Panc1 (cell line): ENCODE measurements at regions not wholly inside any gene's neighbourhood (a gene's known extent, or its start where the extent isn't known, plus 50 kb on each side); places are given as distances from the start of the nearest gene placed in this dataset.

Experiments used
- ATAC-seq: fragments of 200-7000 bp; cut with Tn5 transposase; 2 replicates; pipeline ENCODE4 v1.9.1; 2020; ENCODE audit warnings: mild to moderate bottlenecking, moderate library complexity
- BruUV-seq: library from RNA; stranded (reverse); fragments of 400-500 nt; replicated peaks from 2 replicates; lab custom pipeline; 2021; lab: Mats Ljungman, UMichigan
- CTCF ChIA-PET: fragments of 300-600 bp; sonication (Branson Sonifier 250); formaldehyde crosslinking; loops from one replicate; lab custom pipeline; 2022; ENCODE audit warnings: antibody characterized with exemption; lab: Charles Lee
- POLR2A ChIA-PET: fragments of 300-600 bp; sonication (Branson Sonifier 250); formaldehyde crosslinking; loops from one replicate; lab custom pipeline; 2022; ENCODE audit warnings: antibody characterized with exemption; lab: Charles Lee
- DNase-seq: peaks from one replicate; pipeline ENCODE4 v3.0.0-alpha.2; 2010; ENCODE audit warnings: low read depth, low spot score
- H3K27ac ChIP-seq: 2 replicates; pipeline ENCODE4 v1.5.1; 2011; ENCODE audit warnings: mild to moderate bottlenecking, low read length, inconsistent platforms
- H3K27me3 ChIP-seq: fragments of 200-500 bp; sonication (Bioruptor generic); 2 replicates; pipeline ENCODE4 v1.6.0; 2014; ENCODE audit warnings: low read length, inconsistent platforms; ENCODE audit not compliant: control insufficient read depth, insufficient read depth
- H3K36me3 ChIP-seq: fragments of 200-500 bp; sonication (Bioruptor generic); 2 replicates; pipeline ENCODE4 v1.5.1; 2014; ENCODE audit warnings: inconsistent platforms, mild to moderate bottlenecking, low read length, moderate library complexity; ENCODE audit not compliant: control insufficient read depth, insufficient read depth
- H3K4me1 ChIP-seq: 2 replicates; pipeline ENCODE4 v1.5.1; 2011; ENCODE audit warnings: inconsistent platforms, mild to moderate bottlenecking, low read length, moderate library complexity; ENCODE audit not compliant: control insufficient read depth, insufficient read depth
- H3K4me3 ChIP-seq, 2 experiments: 2 replicates each; pipeline ENCODE4 v1.5.1; 2011 to 2012; ENCODE audit warnings: low read depth in 2 of 2, low read length in 2 of 2, mild to moderate bottlenecking in 2 of 2, inconsistent platforms in 1 of 2, moderate library complexity in 1 of 2
- H3K9me3 ChIP-seq: fragments of 200-500 bp; sonication (Bioruptor generic); 2 replicates; pipeline ENCODE4 v1.5.1; 2014; ENCODE audit warnings: low read depth, mild to moderate bottlenecking, inconsistent platforms, low read length, moderate library complexity; ENCODE audit not compliant: control insufficient read depth, insufficient read depth
- POLR2AphosphoS5 ChIP-seq: IDR thresholded peaks from 2 replicates; pipeline ENCODE4 v1.6.1; 2012; ENCODE audit warnings: mild to moderate bottlenecking, low read depth, low read length, moderate library complexity
- SIN3A ChIP-seq: IDR thresholded peaks from 2 replicates; pipeline ENCODE4 v1.6.1; 2012; ENCODE audit warnings: low read depth, mild to moderate bottlenecking, low read length, moderate library complexity, borderline replicate concordance; ENCODE audit not compliant: insufficient read depth
- TCF7L2 ChIP-seq: IDR thresholded peaks from 2 replicates; pipeline ENCODE4 v1.6.1; 2011; ENCODE audit warnings: mild to moderate bottlenecking, low read depth, low read length, inconsistent platforms
- in situ Hi-C: cut with HindIII; loops from 2 replicates; pipeline ENCODE4 v1.10.0; 2016; ENCODE audit warnings: low sequenced_read_pairs, low pct_unique_long_range_greater_than_20kb
- intact Hi-C: fragments of 100-400 bp; cut with micrococcal nuclease; formaldehyde crosslinking; loops from one replicate; pipeline ENCODE4 v1.10.0; 2022; ENCODE audit not compliant: unreplicated experiment
- TF ChIP-seq, protein P1 (sequence below): fragments of 450-650 bp; IDR thresholded peaks from 2 replicates; pipeline ENCODE4 v1.5.1; 2017; ENCODE audit warnings: mild to moderate bottlenecking
- TF ChIP-seq, protein P2 (sequence below), 2 experiments: IDR thresholded peaks; 2 replicates each; pipeline ENCODE4 v1.6.1; 2011 to 2012; ENCODE audit warnings: low read depth in 2 of 2, control low read depth in 1 of 2, low read length in 1 of 2, mild to moderate bottlenecking in 1 of 2, moderate library complexity in 1 of 2; ENCODE audit not compliant: insufficient read depth in 1 of 2

DNA sequence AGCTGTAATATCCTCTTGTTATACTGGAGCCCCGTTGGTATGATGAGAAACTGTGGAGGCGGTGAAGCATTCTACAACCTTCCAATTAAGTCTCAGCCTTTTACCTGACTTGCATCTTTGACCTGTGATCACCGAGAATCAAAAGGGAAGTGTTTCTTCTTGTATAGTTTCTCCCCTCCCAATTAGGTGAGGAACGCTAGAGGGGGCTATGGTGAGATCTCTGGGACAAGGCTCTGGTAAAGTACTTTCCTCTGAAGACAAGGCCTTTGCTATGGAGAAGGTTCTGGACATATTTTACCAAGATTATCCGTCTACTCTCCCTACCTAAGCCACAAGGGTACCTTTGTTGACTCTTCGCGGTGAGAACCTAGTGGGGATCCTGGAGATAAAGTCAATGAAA, 111.3 kb downstream of the CBLL2 start:
- Histone ChIP-seq H3K4me3 (no peak overlapping the region), H3K9me3 (no peaks in the 10 kb centered on the region), H3K4me1 (no peaks in the 10 kb centered on the region), H3K27me3 (no peaks in the 10 kb centered on the region), H3K27ac (no peak overlapping the region), H3K36me3 (no peaks in the 10 kb centered on the region)
- ChIA-PET POLR2A (no interaction called here), CTCF (no interaction called here)
- DNase-seq = no peak
- no peak for ATAC-seq
- intact Hi-C loops = no loop called here
- TF ChIP-seq TCF7L2 (no peak), SIN3A (no peak), POLR2AphosphoS5 (no peak)
- TF ChIP-seq, protein P1, sequence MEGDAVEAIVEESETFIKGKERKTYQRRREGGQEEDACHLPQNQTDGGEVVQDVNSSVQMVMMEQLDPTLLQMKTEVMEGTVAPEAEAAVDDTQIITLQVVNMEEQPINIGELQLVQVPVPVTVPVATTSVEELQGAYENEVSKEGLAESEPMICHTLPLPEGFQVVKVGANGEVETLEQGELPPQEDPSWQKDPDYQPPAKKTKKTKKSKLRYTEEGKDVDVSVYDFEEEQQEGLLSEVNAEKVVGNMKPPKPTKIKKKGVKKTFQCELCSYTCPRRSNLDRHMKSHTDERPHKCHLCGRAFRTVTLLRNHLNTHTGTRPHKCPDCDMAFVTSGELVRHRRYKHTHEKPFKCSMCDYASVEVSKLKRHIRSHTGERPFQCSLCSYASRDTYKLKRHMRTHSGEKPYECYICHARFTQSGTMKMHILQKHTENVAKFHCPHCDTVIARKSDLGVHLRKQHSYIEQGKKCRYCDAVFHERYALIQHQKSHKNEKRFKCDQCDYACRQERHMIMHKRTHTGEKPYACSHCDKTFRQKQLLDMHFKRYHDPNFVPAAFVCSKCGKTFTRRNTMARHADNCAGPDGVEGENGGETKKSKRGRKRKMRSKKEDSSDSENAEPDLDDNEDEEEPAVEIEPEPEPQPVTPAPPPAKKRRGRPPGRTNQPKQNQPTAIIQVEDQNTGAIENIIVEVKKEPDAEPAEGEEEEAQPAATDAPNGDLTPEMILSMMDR = no peak
- TF ChIP-seq, protein P2, sequence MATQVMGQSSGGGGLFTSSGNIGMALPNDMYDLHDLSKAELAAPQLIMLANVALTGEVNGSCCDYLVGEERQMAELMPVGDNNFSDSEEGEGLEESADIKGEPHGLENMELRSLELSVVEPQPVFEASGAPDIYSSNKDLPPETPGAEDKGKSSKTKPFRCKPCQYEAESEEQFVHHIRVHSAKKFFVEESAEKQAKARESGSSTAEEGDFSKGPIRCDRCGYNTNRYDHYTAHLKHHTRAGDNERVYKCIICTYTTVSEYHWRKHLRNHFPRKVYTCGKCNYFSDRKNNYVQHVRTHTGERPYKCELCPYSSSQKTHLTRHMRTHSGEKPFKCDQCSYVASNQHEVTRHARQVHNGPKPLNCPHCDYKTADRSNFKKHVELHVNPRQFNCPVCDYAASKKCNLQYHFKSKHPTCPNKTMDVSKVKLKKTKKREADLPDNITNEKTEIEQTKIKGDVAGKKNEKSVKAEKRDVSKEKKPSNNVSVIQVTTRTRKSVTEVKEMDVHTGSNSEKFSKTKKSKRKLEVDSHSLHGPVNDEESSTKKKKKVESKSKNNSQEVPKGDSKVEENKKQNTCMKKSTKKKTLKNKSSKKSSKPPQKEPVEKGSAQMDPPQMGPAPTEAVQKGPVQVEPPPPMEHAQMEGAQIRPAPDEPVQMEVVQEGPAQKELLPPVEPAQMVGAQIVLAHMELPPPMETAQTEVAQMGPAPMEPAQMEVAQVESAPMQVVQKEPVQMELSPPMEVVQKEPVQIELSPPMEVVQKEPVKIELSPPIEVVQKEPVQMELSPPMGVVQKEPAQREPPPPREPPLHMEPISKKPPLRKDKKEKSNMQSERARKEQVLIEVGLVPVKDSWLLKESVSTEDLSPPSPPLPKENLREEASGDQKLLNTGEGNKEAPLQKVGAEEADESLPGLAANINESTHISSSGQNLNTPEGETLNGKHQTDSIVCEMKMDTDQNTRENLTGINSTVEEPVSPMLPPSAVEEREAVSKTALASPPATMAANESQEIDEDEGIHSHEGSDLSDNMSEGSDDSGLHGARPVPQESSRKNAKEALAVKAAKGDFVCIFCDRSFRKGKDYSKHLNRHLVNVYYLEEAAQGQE (IDR thresholded peaks at IDR 0.05; ENCODE audit: insufficient read depth in 1 of 2, low read depth in 2 of 2, low read length in 1 of 2) = no peak
- BruUV-seq = no TSS peak
- in situ Hi-C loops = no loop called here

DNA sequence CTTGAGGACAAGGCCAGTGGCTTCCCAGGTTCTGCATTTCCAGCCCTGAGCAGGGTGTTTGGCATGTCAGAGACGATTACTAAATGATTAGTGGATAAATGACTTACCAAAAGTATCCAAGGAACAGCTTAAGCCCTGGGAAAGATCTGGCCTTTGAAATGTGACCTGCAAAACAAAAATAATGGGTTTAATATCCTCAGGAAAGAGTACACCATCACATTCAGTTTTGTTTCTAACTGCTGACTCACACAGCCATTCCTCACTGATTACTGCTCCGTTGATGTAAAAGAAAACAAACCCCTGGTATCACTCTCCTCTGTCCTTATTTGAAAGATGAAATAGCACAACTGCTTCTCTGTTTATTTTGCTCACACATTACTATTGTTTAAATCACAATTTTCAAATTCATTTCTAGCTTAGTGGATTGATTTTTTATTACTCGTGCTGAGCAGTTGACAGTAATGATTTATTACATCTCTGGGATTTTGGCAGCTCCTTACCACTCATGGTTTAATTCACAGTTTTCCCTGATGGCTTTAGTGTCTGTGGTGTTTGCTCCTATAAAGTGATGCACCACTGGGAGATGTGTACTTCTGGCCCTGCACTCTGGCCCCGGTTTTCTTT, 117.0 kb downstream of the CBLL2 start:
- intact Hi-C loops = no loop called here
- no peak for DNase-seq
- H3K4me3 ChIP-seq = no peak overlapping the region
- no peaks in the 10 kb centered on the region for H3K27me3 ChIP-seq
- H3K9me3 ChIP-seq = no peaks in the 10 kb centered on the region
- H3K4me1 ChIP-seq = no peaks in the 10 kb centered on the region
- BruUV-seq = no TSS peak
- CTCF ChIA-PET = no interaction called here
- ATAC-seq = no peak
- in situ Hi-C loops = no loop called here
- POLR2A ChIA-PET = no interaction called here
- no peak overlapping the region for H3K27ac ChIP-seq
- no peak for TF ChIP-seq POLR2AphosphoS5
- no peak for TF ChIP-seq TCF7L2
- no peak for TF ChIP-seq SIN3A
- TF ChIP-seq, protein P2 (IDR thresholded peaks at IDR 0.05; ENCODE audit: insufficient read depth in 1 of 2, low read depth in 2 of 2, low read length in 1 of 2) = no peak
- TF ChIP-seq, protein P1 = no peak
- H3K36me3 ChIP-seq = no peaks in the 10 kb centered on the region
